ENCODE measurements at regions not wholly inside any gene's neighbourhood (a gene's known extent, or its start where the extent isn't known, plus 50 kb on each side); places are given as distances from the start of the nearest gene placed in this dataset.

DNA sequence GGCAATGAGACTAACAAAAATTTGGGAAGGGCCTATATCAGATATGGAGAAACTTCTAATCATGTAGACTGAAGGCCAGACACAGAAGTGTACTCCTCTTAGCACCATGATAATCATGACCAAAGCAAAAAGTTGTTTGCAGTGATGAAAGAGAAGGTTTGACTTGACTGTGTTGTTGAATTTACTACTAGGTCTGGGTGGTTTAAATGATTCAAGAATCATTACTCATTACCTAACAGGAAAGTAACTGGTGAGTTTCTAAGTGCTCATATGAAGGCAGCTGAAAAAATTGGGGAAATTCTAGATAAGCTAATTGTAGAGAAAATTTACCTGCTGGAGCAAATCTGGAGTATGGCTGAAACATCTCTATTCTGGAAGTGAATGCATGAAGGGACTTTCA is 451.5 kb upstream of the SORCS1 start:
- Histone ChIP-seq H3K27me3 (ENCODE audit: control insufficient read depth, insufficient read depth, low read length) (no peaks in the 10 kb centered on the region), H3K36me3 (ENCODE audit: control insufficient read depth, insufficient read depth, low read length) (no peaks in the 10 kb centered on the region), H3K4me3 (ENCODE audit: low read depth, low read length) (no peak overlapping the region)
- no peak for DNase-seq (ENCODE audit: low read depth)
- TF ChIP-seq, protein P1, sequence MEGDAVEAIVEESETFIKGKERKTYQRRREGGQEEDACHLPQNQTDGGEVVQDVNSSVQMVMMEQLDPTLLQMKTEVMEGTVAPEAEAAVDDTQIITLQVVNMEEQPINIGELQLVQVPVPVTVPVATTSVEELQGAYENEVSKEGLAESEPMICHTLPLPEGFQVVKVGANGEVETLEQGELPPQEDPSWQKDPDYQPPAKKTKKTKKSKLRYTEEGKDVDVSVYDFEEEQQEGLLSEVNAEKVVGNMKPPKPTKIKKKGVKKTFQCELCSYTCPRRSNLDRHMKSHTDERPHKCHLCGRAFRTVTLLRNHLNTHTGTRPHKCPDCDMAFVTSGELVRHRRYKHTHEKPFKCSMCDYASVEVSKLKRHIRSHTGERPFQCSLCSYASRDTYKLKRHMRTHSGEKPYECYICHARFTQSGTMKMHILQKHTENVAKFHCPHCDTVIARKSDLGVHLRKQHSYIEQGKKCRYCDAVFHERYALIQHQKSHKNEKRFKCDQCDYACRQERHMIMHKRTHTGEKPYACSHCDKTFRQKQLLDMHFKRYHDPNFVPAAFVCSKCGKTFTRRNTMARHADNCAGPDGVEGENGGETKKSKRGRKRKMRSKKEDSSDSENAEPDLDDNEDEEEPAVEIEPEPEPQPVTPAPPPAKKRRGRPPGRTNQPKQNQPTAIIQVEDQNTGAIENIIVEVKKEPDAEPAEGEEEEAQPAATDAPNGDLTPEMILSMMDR (IDR thresholded peaks at IDR 0.05; ENCODE audit: insufficient read depth, low read length, poor library complexity, severe bottlenecking), result no peak

DNA sequence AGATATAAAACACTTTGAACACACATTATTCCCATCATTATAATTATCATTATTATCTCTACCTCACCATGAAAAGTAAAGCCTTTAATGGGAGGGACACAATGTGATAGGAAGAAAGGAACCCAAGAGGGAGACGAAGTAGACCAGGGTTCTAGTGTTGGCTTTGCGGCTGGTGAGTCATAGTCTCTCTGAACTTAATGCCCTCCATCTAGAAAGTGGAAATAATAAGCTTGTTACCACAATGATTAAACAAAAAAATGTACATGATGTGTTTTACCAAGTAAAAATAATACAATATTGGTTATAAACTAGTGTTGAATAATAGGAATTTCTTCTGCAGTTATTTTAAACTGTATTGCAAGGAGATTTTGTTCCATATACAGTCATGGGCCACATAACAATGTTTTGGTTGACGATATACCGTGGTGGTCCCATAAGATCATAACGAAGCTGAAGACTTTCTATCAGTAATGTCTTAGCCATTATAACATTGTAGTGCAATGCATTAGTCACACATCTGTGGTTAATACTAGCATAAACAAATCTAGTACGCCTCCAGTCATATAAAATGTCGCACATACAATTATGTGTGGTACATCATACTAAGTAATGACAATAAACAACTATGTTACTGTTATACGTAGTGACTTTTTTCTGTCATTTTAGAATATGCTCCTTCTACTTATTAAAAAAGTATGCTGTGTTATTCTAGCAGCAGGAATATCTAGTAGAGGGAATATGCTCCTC is 450.6 kb upstream of the SORCS1 start:
- Histone ChIP-seq H3K27me3 (ENCODE audit: control insufficient read depth, insufficient read depth, low read length) (no peaks in the 10 kb centered on the region), H3K4me3 (ENCODE audit: low read depth, low read length) (no peak overlapping the region), H3K36me3 (ENCODE audit: control insufficient read depth, insufficient read depth, low read length) (no peaks in the 10 kb centered on the region)
- DNase-seq (ENCODE audit: low read depth), result no peak
- TF ChIP-seq, protein P1 (IDR thresholded peaks at IDR 0.05; ENCODE audit: insufficient read depth, low read length, poor library complexity, severe bottlenecking), result no peak

DNA sequence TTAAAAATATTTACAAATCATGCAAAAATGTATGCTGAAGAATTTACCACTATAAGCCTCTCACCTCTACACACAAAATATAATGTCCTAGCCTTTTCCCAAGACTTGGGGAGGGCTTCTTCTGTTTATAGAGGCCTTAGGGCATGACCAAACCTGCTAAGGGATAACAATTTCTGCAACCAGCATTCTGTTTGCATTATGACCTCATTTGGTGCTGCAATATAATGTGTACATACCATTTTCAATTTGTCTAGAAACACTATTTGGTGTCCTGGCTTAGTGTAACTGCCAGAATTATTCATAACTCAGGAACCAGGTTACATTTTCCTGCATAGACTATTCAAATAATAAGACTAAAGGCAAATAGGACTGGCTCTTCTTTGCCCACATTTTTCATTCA is 446.6 kb upstream of the SORCS1 start:
- no peak for DNase-seq (ENCODE audit: low read depth)
- TF ChIP-seq, protein P1 (IDR thresholded peaks at IDR 0.05; ENCODE audit: insufficient read depth, low read length, poor library complexity, severe bottlenecking), result no peak
- H3K27me3 ChIP-seq (ENCODE audit: control insufficient read depth, insufficient read depth, low read length), result no peaks in the 10 kb centered on the region

DNA sequence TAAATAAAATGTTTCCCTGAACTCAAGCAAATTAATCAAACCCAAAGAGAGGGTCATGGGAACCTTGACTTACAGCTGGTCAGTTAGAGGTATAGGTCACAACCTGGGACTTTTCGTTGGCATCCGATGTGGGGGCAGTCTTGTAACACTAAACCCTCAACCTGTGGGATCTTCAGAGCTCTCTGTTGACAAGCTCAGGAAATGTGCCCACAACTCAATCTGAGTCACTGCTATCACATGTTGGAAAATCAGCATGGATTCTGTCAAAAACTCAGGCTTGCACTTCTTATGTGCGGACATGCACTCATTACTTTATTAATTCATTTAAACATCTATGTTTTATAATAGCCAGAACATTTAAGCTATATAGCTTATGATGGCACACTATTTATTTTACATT is 424.6 kb upstream of the SORCS1 start:
- Histone ChIP-seq H3K36me3 (ENCODE audit: control insufficient read depth, insufficient read depth, low read length) (no peaks in the 10 kb centered on the region), H3K27me3 (ENCODE audit: control insufficient read depth, insufficient read depth, low read length) (no peaks in the 10 kb centered on the region), H3K4me3 (ENCODE audit: low read depth, low read length) (no peak overlapping the region)
- no peak for DNase-seq (ENCODE audit: low read depth)
- TF ChIP-seq, protein P1 (IDR thresholded peaks at IDR 0.05; ENCODE audit: insufficient read depth, low read length, poor library complexity, severe bottlenecking), result no peak

More for the DNA sequence above, 446.6 kb upstream of the SORCS1 start:
- no peak overlapping the region for H3K4me3 ChIP-seq (ENCODE audit: low read depth, low read length)
- no peaks in the 10 kb centered on the region for H3K36me3 ChIP-seq (ENCODE audit: control insufficient read depth, insufficient read depth, low read length)

DNA sequence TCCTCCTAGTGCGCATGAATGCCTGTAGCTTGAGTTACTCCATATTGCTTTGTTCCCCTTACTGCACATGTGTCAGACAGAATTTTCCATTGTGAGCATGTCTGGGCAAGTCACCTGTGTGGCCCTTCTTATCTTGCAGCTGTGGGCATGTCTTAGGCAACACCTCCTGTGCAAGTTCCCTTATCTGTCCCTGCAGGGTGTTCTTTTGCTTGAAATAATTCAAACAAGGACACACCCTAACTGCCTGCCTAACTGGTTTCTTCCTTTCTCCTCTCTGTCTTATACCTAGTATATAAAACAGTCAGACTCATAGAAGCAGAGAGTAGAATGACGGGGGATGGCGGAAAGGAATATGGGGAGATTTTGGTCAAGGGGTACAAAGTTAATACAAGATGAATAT is 421.1 kb upstream of the SORCS1 start:
- no peak for DNase-seq (ENCODE audit: low read depth)
- TF ChIP-seq, protein P1 (IDR thresholded peaks at IDR 0.05; ENCODE audit: insufficient read depth, low read length, poor library complexity, severe bottlenecking), result no peak
- H3K36me3 ChIP-seq (ENCODE audit: control insufficient read depth, insufficient read depth, low read length), result no peaks in the 10 kb centered on the region

DNA sequence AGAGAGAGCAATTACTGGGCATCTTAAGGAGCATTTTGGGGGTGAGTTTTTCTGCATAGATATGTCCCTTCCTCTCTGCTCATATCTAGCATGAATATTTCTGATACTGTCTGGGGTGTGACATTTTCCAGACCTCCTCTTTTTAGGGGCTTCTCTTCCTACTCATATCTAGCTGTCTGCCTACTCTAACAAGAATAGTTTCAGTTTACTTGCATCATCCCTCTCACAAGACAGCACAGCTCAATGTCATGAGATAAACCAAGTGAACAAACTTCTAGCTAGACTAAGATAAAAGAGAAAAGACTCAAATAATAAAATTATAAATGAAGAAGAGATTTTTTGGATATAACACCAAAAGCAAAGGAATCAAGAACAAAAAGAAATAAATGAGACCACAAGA is 419.5 kb upstream of the SORCS1 start:
- H3K27me3 ChIP-seq (ENCODE audit: control insufficient read depth, insufficient read depth, low read length), result no peaks in the 10 kb centered on the region
- TF ChIP-seq, protein P1 (IDR thresholded peaks at IDR 0.05; ENCODE audit: insufficient read depth, low read length, poor library complexity, severe bottlenecking), result no peak
- H3K4me3 ChIP-seq (ENCODE audit: low read depth, low read length), result no peak overlapping the region
- no peak for DNase-seq (ENCODE audit: low read depth)
- H3K36me3 ChIP-seq (ENCODE audit: control insufficient read depth, insufficient read depth, low read length), result no peaks in the 10 kb centered on the region

More for the DNA sequence above, 421.1 kb upstream of the SORCS1 start:
- Histone ChIP-seq H3K27me3 (ENCODE audit: control insufficient read depth, insufficient read depth, low read length) (no peaks in the 10 kb centered on the region), H3K4me3 (ENCODE audit: low read depth, low read length) (no peak overlapping the region)
